OCI-LY7 (cell line): ENCODE measurements at regions not wholly inside any gene's neighbourhood (a gene's known extent, or its start where the extent isn't known, plus 50 kb on each side); places are given as distances from the start of the nearest gene placed in this dataset.

Source experiments
- EZH2phosphoT487 ChIP-seq: fragments of 200-600 bp; sonication (generic); IDR thresholded peaks from 2 replicates; pipeline ENCODE4 v1.6.1; 2018; ENCODE audit warnings: low read depth, borderline replicate concordance, mild to moderate bottlenecking, mixed run types, antibody characterized with exemption, low read length, moderate library complexity, mixed read lengths
- TF ChIP-seq, protein P1 (sequence below): fragments of 200-600 bp; sonication (generic); conservative IDR thresholded peaks from 2 replicates; pipeline ENCODE4 v1.5.1; 2014; ENCODE audit warnings: mild to moderate bottlenecking, antibody characterized with exemption, low read length, moderate library complexity, mixed read lengths

DNA sequence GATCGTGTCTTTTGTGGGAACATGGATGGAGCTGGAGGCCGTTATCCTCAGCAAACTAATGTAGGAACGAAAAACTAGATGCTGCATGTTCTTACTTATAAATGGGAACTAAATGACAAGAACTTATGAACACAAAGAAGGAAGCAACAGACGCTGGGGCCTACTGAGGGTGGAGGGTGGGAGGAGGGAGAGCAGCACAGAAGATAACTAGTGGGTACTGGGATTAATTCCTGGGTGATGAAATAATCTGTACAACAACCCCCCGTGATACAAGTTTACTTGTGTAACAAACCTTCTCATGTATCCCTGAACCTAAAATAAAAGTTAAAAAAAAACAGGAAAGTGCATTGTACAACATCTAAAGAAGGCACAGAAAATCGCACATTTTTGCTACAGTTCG is 59.0 kb upstream of the TMEM170B start:
- TF ChIP-seq, protein P1, sequence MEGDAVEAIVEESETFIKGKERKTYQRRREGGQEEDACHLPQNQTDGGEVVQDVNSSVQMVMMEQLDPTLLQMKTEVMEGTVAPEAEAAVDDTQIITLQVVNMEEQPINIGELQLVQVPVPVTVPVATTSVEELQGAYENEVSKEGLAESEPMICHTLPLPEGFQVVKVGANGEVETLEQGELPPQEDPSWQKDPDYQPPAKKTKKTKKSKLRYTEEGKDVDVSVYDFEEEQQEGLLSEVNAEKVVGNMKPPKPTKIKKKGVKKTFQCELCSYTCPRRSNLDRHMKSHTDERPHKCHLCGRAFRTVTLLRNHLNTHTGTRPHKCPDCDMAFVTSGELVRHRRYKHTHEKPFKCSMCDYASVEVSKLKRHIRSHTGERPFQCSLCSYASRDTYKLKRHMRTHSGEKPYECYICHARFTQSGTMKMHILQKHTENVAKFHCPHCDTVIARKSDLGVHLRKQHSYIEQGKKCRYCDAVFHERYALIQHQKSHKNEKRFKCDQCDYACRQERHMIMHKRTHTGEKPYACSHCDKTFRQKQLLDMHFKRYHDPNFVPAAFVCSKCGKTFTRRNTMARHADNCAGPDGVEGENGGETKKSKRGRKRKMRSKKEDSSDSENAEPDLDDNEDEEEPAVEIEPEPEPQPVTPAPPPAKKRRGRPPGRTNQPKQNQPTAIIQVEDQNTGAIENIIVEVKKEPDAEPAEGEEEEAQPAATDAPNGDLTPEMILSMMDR, result no peak
- no peak for TF ChIP-seq EZH2phosphoT487
